Upper lobe of left lung (tissue), 4 donors: ENCODE measurements at regions not wholly inside any gene's neighbourhood (a gene's known extent, or its start where the extent isn't known, plus 50 kb on each side); places are given as distances from the start of the nearest gene placed in this dataset.

Experiments used
- POLR2A ChIP-seq, 4 donors: fragments of 450-650 bp; IDR thresholded peaks; one replicate each; pipeline ENCODE4 v1.5.1; 2016 to 2017; ENCODE audit warnings: antibody characterized with exemption in 4 of 4, mild to moderate bottlenecking in 2 of 4
- POLR2AphosphoS5 ChIP-seq, 2 donors: sonication (generic); formaldehyde crosslinking; IDR thresholded peaks; one replicate each; pipeline ENCODE4 v1.5.1; 2017; ENCODE audit warnings: antibody characterized with exemption in 2 of 2
- TF ChIP-seq, protein P1 (sequence below), 6 experiments: fragments of 450-650 bp in 4 of 6; fragments of 200-600 bp in 2 of 6; sonication (generic) in 2 of 6; IDR thresholded peaks; one replicate each; pipeline ENCODE4 v1.5.1; 2016 to 2019; ENCODE audit warnings: antibody characterized with exemption in 6 of 6

DNA sequence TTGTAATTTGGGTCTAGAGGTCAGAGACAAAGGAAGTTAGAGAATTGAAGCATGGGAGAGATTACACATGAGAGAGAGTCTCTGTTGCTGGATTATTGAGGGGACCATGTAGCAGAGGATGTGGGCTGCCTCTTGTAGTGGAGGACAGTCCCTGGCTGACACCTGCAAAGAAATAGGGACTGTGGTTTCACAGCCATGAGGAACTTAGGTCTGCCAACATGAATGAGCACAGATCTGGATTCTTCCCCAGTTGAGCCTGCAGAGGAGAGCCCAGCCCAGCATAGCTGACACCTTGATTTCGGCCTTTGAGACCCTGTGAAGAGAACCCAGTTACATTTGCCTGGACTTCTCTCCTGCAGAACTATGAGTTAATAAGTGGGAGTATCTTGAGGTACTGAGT lies 179.5 kb upstream of the TWIST2 start:
- TF ChIP-seq, protein P1, sequence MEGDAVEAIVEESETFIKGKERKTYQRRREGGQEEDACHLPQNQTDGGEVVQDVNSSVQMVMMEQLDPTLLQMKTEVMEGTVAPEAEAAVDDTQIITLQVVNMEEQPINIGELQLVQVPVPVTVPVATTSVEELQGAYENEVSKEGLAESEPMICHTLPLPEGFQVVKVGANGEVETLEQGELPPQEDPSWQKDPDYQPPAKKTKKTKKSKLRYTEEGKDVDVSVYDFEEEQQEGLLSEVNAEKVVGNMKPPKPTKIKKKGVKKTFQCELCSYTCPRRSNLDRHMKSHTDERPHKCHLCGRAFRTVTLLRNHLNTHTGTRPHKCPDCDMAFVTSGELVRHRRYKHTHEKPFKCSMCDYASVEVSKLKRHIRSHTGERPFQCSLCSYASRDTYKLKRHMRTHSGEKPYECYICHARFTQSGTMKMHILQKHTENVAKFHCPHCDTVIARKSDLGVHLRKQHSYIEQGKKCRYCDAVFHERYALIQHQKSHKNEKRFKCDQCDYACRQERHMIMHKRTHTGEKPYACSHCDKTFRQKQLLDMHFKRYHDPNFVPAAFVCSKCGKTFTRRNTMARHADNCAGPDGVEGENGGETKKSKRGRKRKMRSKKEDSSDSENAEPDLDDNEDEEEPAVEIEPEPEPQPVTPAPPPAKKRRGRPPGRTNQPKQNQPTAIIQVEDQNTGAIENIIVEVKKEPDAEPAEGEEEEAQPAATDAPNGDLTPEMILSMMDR (IDR thresholded peaks at IDR 0.05): no peak
- no peak for TF ChIP-seq POLR2A (IDR thresholded peaks at IDR 0.05)
- TF ChIP-seq POLR2AphosphoS5 (IDR thresholded peaks at IDR 0.05): no peak
